Keratinocyte (primary cell): ENCODE measurements at regions not wholly inside any gene's neighbourhood (a gene's known extent, or its start where the extent isn't known, plus 50 kb on each side); places are given as distances from the start of the nearest gene placed in this dataset.

Experiments used
- DNase-seq: peaks from one replicate; pipeline ENCODE4 v3.0.0-alpha.2; 2011; ENCODE audit warnings: low read depth, missing footprints, low spot score
- FAIRE-seq: peaks from 2 replicates; lab custom pipeline; 2011; peaks lifted over from hg19 to GRCh38; lab: Jason Lieb, UNC
- H2AFZ ChIP-seq: 2 replicates; pipeline ENCODE4 v1.6.0; 2012; ENCODE audit warnings: low read length, control low read depth, inconsistent platforms; ENCODE audit not compliant: control insufficient read depth
- H3K27ac ChIP-seq: 2 replicates; pipeline ENCODE4 v1.5.1; 2011; ENCODE audit warnings: low read length; ENCODE audit not compliant: control insufficient read depth, insufficient read depth
- H3K27me3 ChIP-seq: 3 replicates; pipeline ENCODE4 v1.6.0; 2011; ENCODE audit warnings: low read length; ENCODE audit not compliant: control insufficient read depth, insufficient read depth; ENCODE audit errors: extremely low read depth
- H3K36me3 ChIP-seq, 2 experiments: 2 replicates in 1 of 2; 3 replicates in 1 of 2; pipeline ENCODE4 v1.5.1; 2011; ENCODE audit warnings: low read length in 2 of 2, mild to moderate bottlenecking in 1 of 2; ENCODE audit not compliant: control insufficient read depth in 2 of 2, insufficient read depth in 2 of 2; ENCODE audit errors: extremely low read depth in 1 of 2
- H3K4me1 ChIP-seq: 3 replicates; pipeline ENCODE4 v1.5.1; 2011; ENCODE audit warnings: low read length; ENCODE audit not compliant: control insufficient read depth, insufficient read depth; ENCODE audit errors: extremely low read depth
- H3K4me2 ChIP-seq: 3 replicates; pipeline ENCODE4 v1.6.0; 2011; ENCODE audit warnings: low read depth, low read length; ENCODE audit not compliant: control insufficient read depth, insufficient read depth; ENCODE audit errors: extremely low read depth
- H3K4me3 ChIP-seq, 3 experiments: fragments of 200-600 bp in 1 of 3; sonication (generic) in 1 of 3; 2 replicates in 2 of 3; 3 replicates in 1 of 3; pipeline ENCODE4 v1.5.1; 2011 to 2016; ENCODE audit warnings: low read length in 3 of 3, mild to moderate bottlenecking in 3 of 3, control low read depth in 2 of 3, inconsistent platforms in 1 of 3, low read depth in 1 of 3, mixed read lengths in 1 of 3, mixed run types in 1 of 3, moderate library complexity in 1 of 3; ENCODE audit not compliant: control insufficient read depth in 2 of 3, insufficient read depth in 2 of 3; ENCODE audit errors: extremely low read depth in 1 of 3
- H3K79me2 ChIP-seq: 2 replicates; pipeline ENCODE4 v1.6.0; 2012; ENCODE audit warnings: low read length; ENCODE audit not compliant: control insufficient read depth, insufficient read depth
- H3K9ac ChIP-seq: 3 replicates; pipeline ENCODE4 v1.6.0; 2011; ENCODE audit warnings: low read length; ENCODE audit not compliant: control insufficient read depth, insufficient read depth; ENCODE audit errors: extremely low read depth
- H3K9me1 ChIP-seq: 3 replicates; pipeline ENCODE4 v1.6.0; 2011; ENCODE audit warnings: low read length; ENCODE audit not compliant: control insufficient read depth, insufficient read depth; ENCODE audit errors: extremely low read depth
- H3K9me3 ChIP-seq: 2 replicates; pipeline ENCODE4 v1.5.1; 2012; ENCODE audit warnings: low read depth, low read length; ENCODE audit not compliant: control insufficient read depth
- H4K20me1 ChIP-seq: 3 replicates; pipeline ENCODE4 v1.6.0; 2011; ENCODE audit warnings: low read length; ENCODE audit not compliant: control insufficient read depth, insufficient read depth; ENCODE audit errors: extremely low read depth
- CTCF ChIP-seq, 3 experiments: IDR thresholded peaks in 1 of 3; conservative IDR thresholded peaks in 1 of 3; optimal IDR thresholded peaks in 1 of 3; 2 replicates in 2 of 3; 3 replicates in 1 of 3; pipeline versions ENCODE3 to v1.5.1; 2011; ENCODE audit warnings: low read length in 3 of 3, mild to moderate bottlenecking in 3 of 3, moderate library complexity in 2 of 3, control low read depth in 1 of 3, inconsistent platforms in 1 of 3; ENCODE audit not compliant: insufficient read depth in 2 of 3; ENCODE audit errors: extremely low read depth in 1 of 3
- EZH2 ChIP-seq: IDR thresholded peaks from one replicate; pipeline ENCODE4 v1.6.1; 2012; ENCODE audit warnings: inconsistent platforms, mild to moderate bottlenecking, low read length, moderate library complexity
- dilution Hi-C: fragments of 300-500 bp; cut with MboI; formaldehyde crosslinking; loops from one replicate; pipeline ENCODE4 v1.7.0; 2020; ENCODE audit warnings: low sequenced_read_pairs; ENCODE audit not compliant: extremely low pct_ligation_motif_present

GRCh38 chr14:84409435-84409834 is 1120.5 kb upstream of the FLRT2 start:
- Histone ChIP-seq H3K27ac (no peak overlapping the region), H3K9me1 (no peaks in the 10 kb centered on the region), H3K79me2 (no peaks in the 10 kb centered on the region), H3K27me3 (no peaks in the 10 kb centered on the region), H3K4me3 (no peak overlapping the region), H3K9ac (no peak overlapping the region), H3K4me2 (no peak overlapping the region), H4K20me1 (no peaks in the 10 kb centered on the region), H2AFZ (no peak overlapping the region), H3K4me1 (no peaks in the 10 kb centered on the region), H3K36me3 (no peaks in the 10 kb centered on the region), H3K9me3 (no peaks in the 10 kb centered on the region)
- DNase-seq: no peak
- no peak for TF ChIP-seq CTCF (optimal IDR thresholded peaks at IDR 0.05 in 1 of 3, IDR thresholded peaks at IDR 0.05 in 1 of 3, conservative IDR thresholded peaks at IDR 0.05 in 1 of 3; ENCODE audit: extremely low read depth in 1 of 3, insufficient read depth in 2 of 3, low read length in 3 of 3)
- TF ChIP-seq EZH2: no peak
- FAIRE-seq: no peak
- dilution Hi-C loops: no loop called here

GRCh38 chr14:84410344-84410743 is 1119.6 kb upstream of the FLRT2 start:
- H3K9me3 ChIP-seq: no peaks in the 10 kb centered on the region
- H3K4me1 ChIP-seq: no peaks in the 10 kb centered on the region
- H3K36me3 ChIP-seq: no peaks in the 10 kb centered on the region
- no peaks in the 10 kb centered on the region for H3K27me3 ChIP-seq
- dilution Hi-C loops: no loop called here
- H3K27ac ChIP-seq: no peak overlapping the region
- H3K9ac ChIP-seq: no peak overlapping the region
- H3K4me3 ChIP-seq: no peak overlapping the region
- no peaks in the 10 kb centered on the region for H4K20me1 ChIP-seq
- TF ChIP-seq EZH2 (no peak), CTCF (optimal IDR thresholded peaks at IDR 0.05 in 1 of 3, IDR thresholded peaks at IDR 0.05 in 1 of 3, conservative IDR thresholded peaks at IDR 0.05 in 1 of 3; ENCODE audit: extremely low read depth in 1 of 3, insufficient read depth in 2 of 3, low read length in 3 of 3) (no peak)
- FAIRE-seq: no peak
- no peak for DNase-seq
- H3K4me2 ChIP-seq: no peak overlapping the region
- H2AFZ ChIP-seq: no peak overlapping the region
- no peaks in the 10 kb centered on the region for H3K79me2 ChIP-seq
- H3K9me1 ChIP-seq: no peaks in the 10 kb centered on the region
